ENCODE measurements at regions not wholly inside any gene's neighbourhood (a gene's known extent, or its start where the extent isn't known, plus 50 kb on each side); places are given as distances from the start of the nearest gene placed in this dataset.

GRCh38 chr10:4576206-4576605 lies 249.8 kb upstream of the AKR1E2 start:
- DNase-seq = no peak

- no peak for DNase-seq
Observed at GRCh38 chr10:4569151-4569550, 256.9 kb upstream of the AKR1E2 start.

- no peak for DNase-seq
Observed at GRCh38 chr10:4568731-4569130, 257.3 kb upstream of the AKR1E2 start.

- DNase-seq = no peak
Observed at GRCh38 chr10:4568086-4568485, 257.9 kb upstream of the AKR1E2 start.

- no peak for DNase-seq
Observed at GRCh38 chr10:4567637-4568036, 258.4 kb upstream of the AKR1E2 start.

- no peak for DNase-seq
Observed at GRCh38 chr10:4566011-4566410, 260.0 kb upstream of the AKR1E2 start.

- DNase-seq = no peak
Observed at GRCh38 chr10:4561296-4561695, 264.7 kb upstream of the AKR1E2 start.

- DNase-seq = no peak
Observed at GRCh38 chr10:4557469-4557868, 268.5 kb upstream of the AKR1E2 start.

- no peak for DNase-seq
Observed at GRCh38 chr10:4556527-4556926, 269.5 kb upstream of the AKR1E2 start.

- DNase-seq = no peak
Observed at GRCh38 chr10:4555920-4556319, 270.1 kb upstream of the AKR1E2 start.

GRCh38 chr10:4549139-4549653 lies 276.8 kb upstream of the AKR1E2 start:
- DNase-seq = no peak

- DNase-seq = no peak
Observed at GRCh38 chr10:4546931-4547330, 279.1 kb upstream of the AKR1E2 start.

- DNase-seq = no peak
Observed at GRCh38 chr10:4546500-4546899, 279.5 kb upstream of the AKR1E2 start.

GRCh38 chr10:4545062-4545461 lies 280.9 kb upstream of the AKR1E2 start:
- no peak for DNase-seq

GRCh38 chr10:4543938-4544533 lies 282.0 kb upstream of the AKR1E2 start:
- DNase-seq = no peak

- DNase-seq = no peak
Observed at GRCh38 chr10:4541292-4541691, 284.7 kb upstream of the AKR1E2 start.

GRCh38 chr10:4538016-4538415 lies 288.0 kb upstream of the AKR1E2 start:
- DNase-seq = no peak

- no peak for DNase-seq
Observed at GRCh38 chr10:4535521-4535920, 290.5 kb upstream of the AKR1E2 start.

GRCh38 chr10:4533621-4534020 lies 292.4 kb upstream of the AKR1E2 start:
- no peak for DNase-seq

- no peak for DNase-seq
Observed at GRCh38 chr10:4532976-4533375, 293.0 kb upstream of the AKR1E2 start.

- DNase-seq = no peak
Observed at GRCh38 chr10:4532467-4532866, 293.5 kb upstream of the AKR1E2 start.

GRCh38 chr10:4532011-4532410 lies 294.0 kb upstream of the AKR1E2 start:
- no peak for DNase-seq

GRCh38 chr10:4529266-4529665 lies 296.7 kb upstream of the AKR1E2 start:
- DNase-seq = no peak

GRCh38 chr10:4527281-4527970 lies 298.6 kb upstream of the AKR1E2 start:
- no peak for DNase-seq

Data from right kidney (tissue), 1 donor.